Karpas-422 (cell line): ENCODE measurements at regions not wholly inside any gene's neighbourhood (a gene's known extent, or its start where the extent isn't known, plus 50 kb on each side); places are given as distances from the start of the nearest gene placed in this dataset.

Experiments
- DNase-seq: peaks from one replicate; pipeline ENCODE4 v3.0.0-alpha.2; 2015
- H2AFZ ChIP-seq: fragments of 200-600 bp; sonication (generic); 2 replicates; pipeline ENCODE4 v1.6.1; 2014; ENCODE audit warnings: antibody characterized with exemption, low read length, mixed read lengths
- H3K27ac ChIP-seq: fragments of 200-600 bp; sonication (generic); 2 replicates; pipeline ENCODE4 v1.5.1; 2014; ENCODE audit warnings: mild to moderate bottlenecking, low read length, moderate library complexity
- H3K27me3 ChIP-seq: fragments of 200-600 bp; sonication (generic); 2 replicates; pipeline ENCODE4 v1.6.1; 2014; ENCODE audit warnings: low read length, mixed read lengths
- H3K36me3 ChIP-seq: fragments of 200-600 bp; sonication (generic); 2 replicates; pipeline ENCODE4 v1.6.1; 2014; ENCODE audit warnings: low read length, mixed read lengths; ENCODE audit not compliant: insufficient read depth
- H3K4me1 ChIP-seq: fragments of 200-600 bp; sonication (generic); 2 replicates; pipeline ENCODE4 v1.6.1; 2014; ENCODE audit warnings: mild to moderate bottlenecking, low read length, mixed read lengths
- H3K4me2 ChIP-seq: fragments of 200-600 bp; sonication (generic); 2 replicates; pipeline ENCODE4 v1.6.1; 2014; ENCODE audit warnings: low read length, low read depth, mild to moderate bottlenecking; ENCODE audit not compliant: poor library complexity, severe bottlenecking
- H3K4me3 ChIP-seq: fragments of 200-600 bp; sonication (generic); 2 replicates; pipeline ENCODE4 v1.5.1; 2014; ENCODE audit warnings: mild to moderate bottlenecking, antibody characterized with exemption, low read length, mixed read lengths
- H3K79me2 ChIP-seq: fragments of 200-600 bp; sonication (generic); 2 replicates; pipeline ENCODE4 v1.6.1; 2014; ENCODE audit warnings: mild to moderate bottlenecking, low read length, mixed read lengths
- H3K9ac ChIP-seq: fragments of 200-600 bp; sonication (generic); 2 replicates; pipeline ENCODE4 v1.6.0; 2014; ENCODE audit warnings: low read length
- H3K9me2 ChIP-seq: fragments of 200-600 bp; sonication (generic), shearing (Covaris generic); replicated peaks from 2 replicates; pipeline ENCODE4 v1.6.0; 2014; ENCODE audit warnings: mild to moderate bottlenecking, low read length, moderate library complexity; ENCODE audit not compliant: insufficient read depth
- H3K9me3 ChIP-seq: fragments of 300-700, 200-600 bp; sonication (generic); 2 replicates; pipeline ENCODE4 v1.6.1; 2014; ENCODE audit warnings: low read length, mixed read lengths
- H4K20me1 ChIP-seq: fragments of 200-600 bp; sonication (generic); 2 replicates; pipeline ENCODE4 v1.6.1; 2014; ENCODE audit warnings: mild to moderate bottlenecking, antibody characterized with exemption, low read length, low read depth; ENCODE audit not compliant: insufficient read depth

- no peak overlapping the region for H3K9ac ChIP-seq
- H3K36me3 ChIP-seq: no peaks in the 10 kb centered on the region
- H3K27ac ChIP-seq: no peak overlapping the region
- peaks cover 5% of the 10 kb centered on the region; the same call in 1 of the 2 replicates for H3K4me1 ChIP-seq
- H3K9me2 ChIP-seq: no peaks in the 10 kb centered on the region
- H4K20me1 ChIP-seq: no peaks in the 10 kb centered on the region
- DNase-seq: peak; percentile 41
- no peak overlapping the region for H2AFZ ChIP-seq
- H3K79me2 ChIP-seq: no peaks in the 10 kb centered on the region
- no peak overlapping the region for H3K4me3 ChIP-seq
- no peaks in the 10 kb centered on the region for H3K27me3 ChIP-seq
- H3K4me2 ChIP-seq: no peak overlapping the region
- H3K9me3 ChIP-seq: no peaks in the 10 kb centered on the region
Observed at GRCh38 chr7:63521-64021, 128.8 kb upstream of the FAM20C start.

- Histone ChIP-seq H3K27me3 (no peaks in the 10 kb centered on the region), H3K4me2 (no peak overlapping the region)
- peak; percentile 69 for DNase-seq
Observed at GRCh38 chr7:64098-64915, 128.1 kb upstream of the FAM20C start.

GRCh38 chr7:64916-65341, 127.4 kb upstream of the FAM20C start:
- H2AFZ ChIP-seq: no peak overlapping the region
- H3K27me3 ChIP-seq: no peaks in the 10 kb centered on the region
- H3K36me3 ChIP-seq: no peaks in the 10 kb centered on the region
- H3K4me3 ChIP-seq: no peak overlapping the region
- H3K4me2 ChIP-seq: no peak overlapping the region
- no peaks in the 10 kb centered on the region for H3K9me2 ChIP-seq
- H3K27ac ChIP-seq: no peak overlapping the region
- H3K79me2 ChIP-seq: no peaks in the 10 kb centered on the region
- H3K4me1 ChIP-seq: peaks cover 5% of the 10 kb centered on the region; the same call in 1 of the 2 replicates
- no peak overlapping the region for H3K9ac ChIP-seq
- H4K20me1 ChIP-seq: no peaks in the 10 kb centered on the region
- no peaks in the 10 kb centered on the region for H3K9me3 ChIP-seq
- DNase-seq: no peak

More at GRCh38 chr7:64098-64915, 128.1 kb upstream of the FAM20C start:
- no peaks in the 10 kb centered on the region for H4K20me1 ChIP-seq
- H3K4me1 ChIP-seq: peaks cover 5% of the 10 kb centered on the region; the same call in 1 of the 2 replicates
- H3K4me3 ChIP-seq: no peak overlapping the region
- H3K9ac ChIP-seq: no peak overlapping the region
- H2AFZ ChIP-seq: no peak overlapping the region
- H3K27ac ChIP-seq: no peak overlapping the region
- H3K36me3 ChIP-seq: no peaks in the 10 kb centered on the region
- H3K79me2 ChIP-seq: no peaks in the 10 kb centered on the region
- H3K9me2 ChIP-seq: no peaks in the 10 kb centered on the region
- no peaks in the 10 kb centered on the region for H3K9me3 ChIP-seq

- H4K20me1 ChIP-seq: no peaks in the 10 kb centered on the region
- no peak overlapping the region for H2AFZ ChIP-seq
- H3K36me3 ChIP-seq: no peaks in the 10 kb centered on the region
- H3K79me2 ChIP-seq: no peaks in the 10 kb centered on the region
- no peaks in the 10 kb centered on the region for H3K9me2 ChIP-seq
- no peak overlapping the region for H3K4me3 ChIP-seq
- no peaks in the 10 kb centered on the region for H3K9me3 ChIP-seq
- H3K27me3 ChIP-seq: no peaks in the 10 kb centered on the region
- no peak overlapping the region for H3K4me2 ChIP-seq
- no peak overlapping the region for H3K9ac ChIP-seq
- DNase-seq: no peak
- peaks cover 5% of the 10 kb centered on the region; the same call in 1 of the 2 replicates for H3K4me1 ChIP-seq
- no peak overlapping the region for H3K27ac ChIP-seq
Observed at GRCh38 chr7:65554-65953, 126.8 kb upstream of the FAM20C start.

- DNase-seq: no peak
- no peak overlapping the region for H3K4me2 ChIP-seq
- no peaks in the 10 kb centered on the region for H3K36me3 ChIP-seq
- H3K9me3 ChIP-seq: no peaks in the 10 kb centered on the region
- H3K4me1 ChIP-seq: peaks cover 5% of the 10 kb centered on the region; the same call in 1 of the 2 replicates
- no peaks in the 10 kb centered on the region for H3K9me2 ChIP-seq
- no peak overlapping the region for H3K4me3 ChIP-seq
- no peak overlapping the region for H3K27ac ChIP-seq
- H2AFZ ChIP-seq: no peak overlapping the region
- no peaks in the 10 kb centered on the region for H4K20me1 ChIP-seq
- H3K79me2 ChIP-seq: no peaks in the 10 kb centered on the region
- H3K27me3 ChIP-seq: no peaks in the 10 kb centered on the region
- no peak overlapping the region for H3K9ac ChIP-seq
Observed at GRCh38 chr7:66296-66695, 126.1 kb upstream of the FAM20C start.

GRCh38 chr7:66741-67140, 125.6 kb upstream of the FAM20C start:
- no peaks in the 10 kb centered on the region for H3K79me2 ChIP-seq
- no peak overlapping the region for H3K9ac ChIP-seq
- no peaks in the 10 kb centered on the region for H3K9me3 ChIP-seq
- no peak overlapping the region for H2AFZ ChIP-seq
- H3K27me3 ChIP-seq: no peaks in the 10 kb centered on the region
- DNase-seq: no peak
- no peaks in the 10 kb centered on the region for H3K9me2 ChIP-seq
- H3K4me2 ChIP-seq: no peak overlapping the region
- no peaks in the 10 kb centered on the region for H4K20me1 ChIP-seq
- H3K36me3 ChIP-seq: no peaks in the 10 kb centered on the region
- peaks cover 5% of the 10 kb centered on the region; the same call in 1 of the 2 replicates for H3K4me1 ChIP-seq
- no peak overlapping the region for H3K4me3 ChIP-seq
- no peak overlapping the region for H3K27ac ChIP-seq

GRCh38 chr7:67661-68395, 124.5 kb upstream of the FAM20C start:
- H3K9me3 ChIP-seq: no peaks in the 10 kb centered on the region
- no peaks in the 10 kb centered on the region for H3K79me2 ChIP-seq
- no peak overlapping the region for H3K27ac ChIP-seq
- H3K27me3 ChIP-seq: no peaks in the 10 kb centered on the region
- peaks cover 5% of the 10 kb centered on the region; the same call in 1 of the 2 replicates for H3K4me1 ChIP-seq
- no peak overlapping the region for H2AFZ ChIP-seq
- no peak overlapping the region for H3K4me2 ChIP-seq
- H4K20me1 ChIP-seq: no peaks in the 10 kb centered on the region
- no peak for DNase-seq
- H3K4me3 ChIP-seq: no peak overlapping the region
- H3K36me3 ChIP-seq: no peaks in the 10 kb centered on the region
- no peak overlapping the region for H3K9ac ChIP-seq
- H3K9me2 ChIP-seq: no peaks in the 10 kb centered on the region

- Histone ChIP-seq H2AFZ (no peak overlapping the region), H4K20me1 (no peaks in the 10 kb centered on the region), H3K27ac (no peak overlapping the region), H3K9ac (no peak overlapping the region), H3K9me3 (no peaks in the 10 kb centered on the region), H3K4me2 (no peak overlapping the region), H3K36me3 (no peaks in the 10 kb centered on the region), H3K4me1 (peaks cover 3% of the 10 kb centered on the region; the same call in 1 of the 2 replicates), H3K9me2 (no peaks in the 10 kb centered on the region), H3K4me3 (no peak overlapping the region), H3K79me2 (no peaks in the 10 kb centered on the region), H3K27me3 (no peaks in the 10 kb centered on the region)
- no peak for DNase-seq
Observed at GRCh38 chr7:68629-69028, 123.7 kb upstream of the FAM20C start.
